Hippocampal formation (tissue), 2 donors: ENCODE measurements at regions not wholly inside any gene's neighbourhood (a gene's known extent, or its start where the extent isn't known, plus 50 kb on each side); places are given as distances from the start of the nearest gene placed in this dataset.
"Not testable (repeated sequence)": the region's sequence is repeated elsewhere in the genome, so short reads cannot be mapped to it uniquely, and the experiment has no call there.

ENCODE experiments used
- DNase-seq, 2 donors: peaks; one replicate each; lab custom pipeline; 2025; lab: John Stamatoyannopoulos, UW

- DNase-seq: peak; percentile 7 to 60
These were observed 280.7 kb upstream of the KLHL4 start for GRCh38 chrX:87236830-87237440.

GRCh38 chrX:87265518-87265917, 252.1 kb upstream of the KLHL4 start:
- DNase-seq: no peak

DNA sequence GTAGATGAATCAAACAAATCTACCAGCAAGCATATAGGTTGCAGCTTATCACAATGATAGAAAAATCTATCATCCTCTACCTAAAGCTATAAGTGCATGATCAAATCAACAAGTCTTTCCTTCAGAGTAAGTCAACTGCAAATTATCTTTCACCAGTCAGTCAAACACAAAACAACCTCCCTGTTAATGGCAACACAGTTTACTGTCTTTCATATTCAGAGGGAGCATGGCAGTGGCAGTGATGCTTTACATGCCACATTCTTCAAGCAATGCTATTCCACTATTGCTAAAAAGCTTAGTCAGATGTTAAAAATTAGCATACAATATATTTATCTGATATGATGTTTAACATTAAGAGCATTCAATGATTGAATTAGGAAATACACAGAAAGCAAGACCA, 245.1 kb upstream of the KLHL4 start:
- no peak for DNase-seq

GRCh38 chrX:87299563-87300160, 217.9 kb upstream of the KLHL4 start:
- peak in 1 of 2 donors; percentile 20 for DNase-seq

GRCh38 chrX:87310780-87311179, 206.8 kb upstream of the KLHL4 start:
- no peak for DNase-seq

DNA sequence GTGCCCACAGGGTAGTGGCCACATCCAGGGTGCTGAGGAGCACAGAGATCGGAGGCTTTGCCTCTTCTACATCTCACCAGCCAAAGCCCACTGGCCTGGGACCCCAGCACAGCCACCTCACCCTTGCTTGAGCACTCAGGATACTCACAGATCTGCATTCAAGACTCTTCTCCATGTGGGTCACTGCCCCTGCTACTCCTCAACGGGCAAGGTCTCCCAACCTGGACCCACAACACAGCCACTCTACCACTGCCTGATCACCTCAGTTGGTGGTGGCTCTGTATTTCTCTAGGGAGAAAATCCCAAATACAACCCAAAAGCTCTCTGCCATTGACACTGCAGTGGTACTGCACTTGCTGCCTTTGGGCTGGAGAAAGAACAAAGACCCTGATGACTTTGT, 190.3 kb upstream of the KLHL4 start:
- no peak for DNase-seq

DNA sequence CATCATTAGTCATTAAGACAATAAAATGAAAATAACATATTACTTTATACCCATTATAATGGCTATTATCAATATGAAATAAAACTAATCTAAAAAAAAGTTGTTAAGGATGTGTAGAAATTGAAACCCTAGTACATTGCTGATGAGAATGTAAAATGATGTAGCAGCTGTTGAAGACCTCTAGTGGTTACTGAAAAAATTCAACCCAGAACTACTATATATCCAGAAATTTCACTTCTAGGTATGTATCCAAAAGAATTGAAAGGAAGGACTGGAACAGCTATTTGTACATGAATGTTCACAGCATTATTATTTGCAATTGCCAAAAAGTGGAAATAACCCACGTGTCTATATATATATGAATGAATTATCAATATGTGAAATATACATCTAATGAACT, 180.3 kb upstream of the KLHL4 start:
- DNase-seq: peak in 1 of 2 donors; percentile 1

DNA sequence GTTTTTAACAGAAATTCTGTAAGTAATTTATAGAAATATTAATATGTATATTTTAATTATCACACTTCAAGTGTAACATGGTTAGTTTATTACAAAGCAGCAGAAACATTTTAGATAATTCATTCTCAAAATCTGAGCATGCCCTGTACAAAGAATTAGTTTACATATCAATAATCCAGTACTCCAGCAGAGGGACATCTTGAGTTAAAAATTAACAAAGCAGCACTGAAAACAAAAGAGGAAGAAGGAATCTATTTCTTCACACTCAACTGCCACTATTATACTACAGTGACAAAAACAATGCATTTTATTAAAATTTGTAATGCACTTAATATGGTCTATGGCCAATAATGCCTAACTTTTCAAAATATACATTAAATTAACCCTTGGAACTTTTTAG, 179.1 kb upstream of the KLHL4 start:
- DNase-seq: peak in 1 of 2 donors; percentile 53

DNA sequence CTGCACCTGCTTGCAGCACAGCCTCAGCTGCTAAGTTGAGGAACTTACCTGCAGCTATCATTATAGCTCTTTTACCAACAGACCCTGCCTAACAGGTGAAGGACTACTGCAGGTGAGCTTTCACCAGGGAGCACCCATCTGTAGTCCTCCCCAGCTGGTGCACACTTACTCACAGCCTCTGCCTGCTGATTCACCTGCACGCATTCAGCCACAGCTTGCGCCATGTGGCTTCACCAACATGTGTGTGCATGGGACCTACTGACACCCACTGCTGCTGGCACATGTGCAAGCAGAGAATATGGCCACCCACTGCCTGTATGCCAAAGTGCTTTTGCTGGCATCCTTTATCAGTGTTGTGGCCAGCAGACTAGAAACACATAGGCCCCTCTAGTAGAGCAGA, 146.7 kb upstream of the KLHL4 start:
- DNase-seq: no peak

DNA sequence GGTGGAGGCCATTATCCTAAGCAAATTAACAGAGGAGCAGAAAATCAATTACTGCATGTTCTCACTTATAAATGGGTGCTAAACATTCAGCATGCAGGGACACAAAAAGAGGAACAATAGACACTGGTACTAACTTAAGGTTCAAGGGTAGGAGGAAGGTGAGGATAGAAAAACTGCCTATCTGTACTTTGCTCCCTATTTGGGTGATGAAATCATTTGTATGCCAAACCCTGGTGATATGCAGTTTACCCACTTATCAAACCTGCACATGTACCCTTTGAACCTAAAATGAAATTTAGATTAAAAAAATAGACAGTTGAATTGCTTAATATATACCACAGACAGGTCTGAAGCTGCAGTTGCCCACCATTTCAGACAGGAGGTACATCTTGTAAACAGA, 143.3 kb upstream of the KLHL4 start:
- no peak for DNase-seq

DNA sequence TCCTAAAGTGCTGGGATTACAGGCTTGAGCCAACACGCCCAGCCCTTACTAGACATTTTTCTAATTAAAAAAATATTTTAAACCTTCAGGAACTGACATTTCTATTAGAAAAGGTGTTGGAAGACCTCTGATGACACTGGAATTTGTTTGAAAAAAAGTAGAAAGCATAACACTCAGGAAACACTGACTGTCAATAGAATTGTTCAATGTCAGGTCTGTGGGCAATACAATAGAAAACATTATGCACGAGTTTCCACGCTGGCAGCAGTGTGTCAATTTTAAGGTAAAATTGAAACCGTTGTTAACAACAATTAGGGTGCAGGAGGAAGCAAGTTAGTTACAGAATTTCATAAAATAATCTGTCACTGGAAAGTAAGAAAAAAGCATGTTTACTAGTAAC, 140.7 kb upstream of the KLHL4 start:
- no peak for DNase-seq

- DNase-seq: no peak
These were observed 129.2 kb upstream of the KLHL4 start for GRCh38 chrX:87388381-87388780.

DNA sequence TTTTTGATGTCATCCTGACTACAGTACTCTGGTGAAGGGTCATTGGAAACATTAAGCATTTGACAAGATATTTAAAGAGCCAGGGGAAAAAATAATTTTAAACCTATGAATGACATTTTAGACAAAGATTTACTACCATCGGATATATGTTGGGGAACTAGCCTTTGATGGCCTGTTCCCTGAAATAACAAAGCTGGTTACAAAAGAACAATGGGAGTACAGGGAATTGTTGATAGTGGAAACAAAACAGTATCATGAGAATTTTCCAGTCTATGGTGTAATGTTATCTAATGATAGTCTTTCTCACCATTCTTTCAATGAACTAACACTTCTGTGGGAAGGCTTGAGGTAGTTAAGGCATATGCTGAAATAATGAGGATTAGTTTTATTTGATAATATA, 125.9 kb upstream of the KLHL4 start:
- no peak for DNase-seq

DNA sequence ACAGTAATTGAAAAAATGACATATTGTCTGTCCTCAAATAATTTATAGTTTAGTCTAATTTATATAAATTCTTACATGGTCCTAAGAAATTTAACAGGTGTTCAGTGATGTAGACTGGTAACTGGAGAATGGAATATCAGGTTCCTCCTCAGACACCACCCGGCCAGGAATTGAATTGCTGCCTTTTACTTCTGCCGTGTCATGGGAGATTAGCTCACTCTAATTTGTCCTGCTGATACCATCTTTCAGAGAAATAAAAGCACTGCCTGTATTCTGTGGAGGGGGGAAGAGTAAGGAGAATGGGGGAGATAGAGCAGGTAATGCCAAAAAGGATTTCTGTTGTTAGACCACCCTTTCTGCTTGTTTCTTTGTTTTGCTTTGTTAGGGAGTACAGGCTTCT, 125.2 kb upstream of the KLHL4 start:
- DNase-seq: no peak

DNA sequence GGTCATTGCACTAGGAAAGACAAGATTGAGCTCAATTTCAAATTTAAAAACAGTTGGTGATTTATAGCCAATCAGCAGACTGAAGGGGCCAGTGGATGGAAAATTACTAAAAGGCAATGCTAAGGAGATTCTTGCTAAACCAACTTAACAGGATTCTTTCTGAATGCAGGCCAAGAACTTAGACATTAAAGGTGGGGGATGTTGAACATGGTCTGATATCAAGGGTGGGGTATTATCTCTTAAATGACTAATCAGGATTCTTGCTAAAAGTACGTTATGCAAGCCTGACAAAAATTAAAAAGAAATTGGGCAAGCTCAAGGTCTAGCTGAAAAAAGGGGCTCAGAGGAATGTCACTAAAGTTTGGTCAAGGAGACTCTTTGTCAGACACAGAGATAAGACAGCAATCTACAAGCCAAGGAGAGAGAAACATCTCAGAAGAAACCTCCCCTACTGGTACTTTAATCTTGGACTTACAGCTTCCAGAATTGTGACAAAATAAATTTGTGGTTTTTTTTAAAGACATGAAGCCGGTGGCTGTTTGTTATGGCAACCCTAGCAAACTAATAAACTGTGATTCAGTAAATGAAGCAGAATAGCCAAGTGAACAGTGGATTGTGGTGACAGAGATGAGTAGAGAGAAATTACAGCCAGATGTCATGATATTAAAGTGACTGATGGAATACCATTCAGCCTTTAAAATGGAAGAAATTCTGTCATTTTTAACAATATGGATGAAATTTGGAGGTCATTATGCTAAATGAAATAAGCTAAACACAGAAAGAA, 120.3 kb upstream of the KLHL4 start:
- DNase-seq: no peak

DNA sequence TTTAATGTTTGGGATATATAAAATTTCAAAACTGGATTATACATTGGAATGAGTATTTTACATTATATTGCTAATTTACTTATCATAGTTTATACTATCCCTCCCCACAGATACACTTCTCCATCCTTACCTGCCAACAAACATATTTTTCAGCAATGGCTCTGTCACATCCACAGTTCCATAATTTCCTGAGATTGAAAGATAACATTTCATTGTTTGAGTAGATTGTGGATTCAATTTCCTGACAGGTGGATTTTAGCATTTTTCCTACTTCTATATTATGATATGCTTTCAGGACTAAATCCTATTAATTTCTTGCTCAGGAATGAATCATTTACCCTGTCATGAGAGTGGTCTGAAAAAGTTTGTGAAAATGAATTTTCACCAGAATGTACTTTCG, 115.3 kb upstream of the KLHL4 start:
- DNase-seq: no peak

DNA sequence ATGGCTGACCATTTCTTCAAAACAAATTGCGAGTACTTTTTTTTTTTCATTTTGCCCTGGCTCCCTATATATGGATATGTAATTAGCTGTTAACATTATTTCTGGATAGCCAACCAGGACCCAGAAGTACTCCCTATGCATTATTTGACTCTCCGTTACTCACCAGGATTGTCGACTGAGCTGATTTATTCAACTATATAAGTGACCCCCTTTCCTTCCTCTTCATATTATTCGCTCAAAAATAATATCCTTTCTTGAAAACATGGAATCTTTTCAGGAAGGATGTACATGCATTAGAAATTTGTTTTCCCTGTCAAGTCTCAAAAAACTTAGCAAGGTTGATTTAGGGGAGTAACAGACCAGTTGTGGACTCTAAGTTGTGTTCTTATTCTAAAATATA, 114.1 kb upstream of the KLHL4 start:
- no peak for DNase-seq

DNA sequence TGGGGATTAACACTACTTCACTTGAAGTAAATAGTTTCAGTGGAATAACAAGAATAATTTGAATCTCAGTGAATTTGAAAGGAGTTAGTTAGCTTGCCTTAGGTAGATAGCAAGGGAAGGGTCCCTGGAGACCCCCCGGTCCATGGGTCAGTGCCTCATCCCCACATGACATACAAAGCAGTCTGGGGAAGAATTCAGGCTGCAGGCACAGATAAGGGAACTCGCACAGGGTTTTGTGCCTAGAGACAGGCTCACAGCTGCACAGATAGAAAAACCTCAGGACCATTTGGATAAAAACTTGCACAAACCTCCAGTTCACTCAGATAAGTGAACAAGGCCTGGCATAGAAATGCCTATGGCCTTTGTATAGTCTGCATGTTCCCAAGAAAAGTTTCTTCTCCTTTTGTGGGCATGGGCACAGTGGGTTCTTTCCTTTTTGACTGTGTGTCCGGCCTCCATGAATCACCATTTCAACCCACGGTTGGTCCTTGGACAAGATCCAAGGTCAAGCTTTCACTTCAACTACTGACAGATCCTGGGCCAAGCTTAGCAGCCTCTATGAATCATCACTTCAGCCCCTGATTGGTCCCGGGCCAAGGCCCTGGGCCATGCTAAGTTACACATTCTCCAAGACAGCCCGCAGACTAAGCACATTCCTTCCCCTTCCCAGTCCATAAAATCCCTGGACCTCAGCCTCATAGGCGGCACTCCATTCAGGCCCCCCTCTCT, 108.3 kb upstream of the KLHL4 start:
- DNase-seq: no peak

GRCh38 chrX:87425618-87426017, 92.0 kb upstream of the KLHL4 start:
- DNase-seq: no peak

DNA sequence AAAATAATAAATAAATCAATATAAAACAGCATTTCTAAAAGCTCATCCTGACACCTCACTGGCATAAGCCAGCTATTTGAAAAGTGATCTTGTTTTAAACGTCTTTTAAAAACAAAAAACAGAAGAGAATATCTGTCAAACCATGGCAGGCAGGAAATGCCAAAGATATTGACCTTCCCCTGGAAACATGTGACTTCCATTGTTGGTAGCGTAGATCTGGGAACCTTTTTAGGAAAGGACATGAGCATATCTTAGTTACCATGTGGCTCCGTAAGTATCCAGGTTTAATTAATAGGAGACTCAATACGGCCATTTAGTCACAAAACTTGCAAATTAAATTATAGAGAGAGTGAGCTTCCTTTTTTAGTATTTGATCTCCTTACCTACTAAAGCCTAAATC, 83.0 kb upstream of the KLHL4 start:
- DNase-seq: no peak

GRCh38 chrX:87448613-87449012, 69.0 kb upstream of the KLHL4 start:
- DNase-seq: not testable (repeated sequence)

GRCh38 chrX:87465757-87466156, 51.8 kb upstream of the KLHL4 start:
- not testable (repeated sequence) for DNase-seq
